Inflammatory macrophage treated with lipopolysaccharide for 4 hours (primary cell): ENCODE measurements at regions not wholly inside any gene's neighbourhood (a gene's known extent, or its start where the extent isn't known, plus 50 kb on each side); places are given as distances from the start of the nearest gene placed in this dataset.
A peak's percentile ranks its signal among the peaks of the same experiment; 100 is the strongest.

Experiments
- DNase-seq: peaks from one replicate; pipeline ENCODE4 v3.0.0-alpha.2; 2020

DNA sequence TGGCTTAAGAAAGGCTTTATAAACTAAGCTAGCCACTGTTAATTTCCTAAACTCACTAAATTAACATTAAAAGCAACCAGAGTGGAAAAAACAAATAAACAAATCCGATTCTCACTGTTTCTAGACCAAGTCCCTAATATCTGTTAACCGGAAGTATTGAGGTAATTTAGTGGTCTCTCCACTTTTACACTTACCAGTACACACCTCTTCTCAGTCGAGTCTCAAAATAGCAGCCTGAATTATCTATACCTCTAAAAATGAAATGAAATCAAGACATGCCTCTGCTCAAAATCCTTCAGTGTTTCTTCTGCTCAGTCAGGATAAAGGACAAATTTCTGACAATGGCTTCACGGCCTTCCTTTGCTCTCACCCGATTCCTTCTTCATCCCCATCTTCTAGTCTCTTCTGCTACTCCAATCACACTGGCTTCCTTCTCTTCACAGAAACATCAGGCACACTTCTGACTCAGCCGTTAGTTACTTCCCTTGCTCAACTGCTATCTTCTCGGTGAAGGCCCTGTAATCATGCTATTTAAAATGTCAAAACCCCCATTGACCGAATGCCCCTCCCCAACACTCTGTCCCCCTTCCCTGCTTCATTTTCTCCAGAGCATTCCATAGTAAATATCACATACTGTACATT, 161.3 kb downstream of the KITLG start:
- DNase-seq: no peak

DNA sequence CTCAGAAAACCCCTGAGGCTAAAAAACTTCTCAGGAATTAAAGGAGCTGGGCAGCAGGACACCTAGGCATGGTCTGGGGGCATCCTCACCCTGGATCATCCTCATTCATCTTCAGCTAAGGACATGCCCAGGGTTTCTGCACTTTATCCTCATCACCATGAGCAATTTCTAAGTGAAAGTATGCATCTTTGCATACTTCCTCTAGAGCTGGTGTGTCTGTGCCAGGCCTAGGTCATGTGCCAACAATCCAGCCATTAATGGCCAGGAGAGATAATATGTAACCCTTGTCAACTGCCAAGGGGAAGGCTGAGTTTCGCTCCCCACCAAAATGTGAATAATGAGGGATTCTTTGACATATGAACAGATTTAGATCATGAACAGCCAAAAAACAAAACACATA, 160.5 kb downstream of the KITLG start:
- DNase-seq: no peak

DNA sequence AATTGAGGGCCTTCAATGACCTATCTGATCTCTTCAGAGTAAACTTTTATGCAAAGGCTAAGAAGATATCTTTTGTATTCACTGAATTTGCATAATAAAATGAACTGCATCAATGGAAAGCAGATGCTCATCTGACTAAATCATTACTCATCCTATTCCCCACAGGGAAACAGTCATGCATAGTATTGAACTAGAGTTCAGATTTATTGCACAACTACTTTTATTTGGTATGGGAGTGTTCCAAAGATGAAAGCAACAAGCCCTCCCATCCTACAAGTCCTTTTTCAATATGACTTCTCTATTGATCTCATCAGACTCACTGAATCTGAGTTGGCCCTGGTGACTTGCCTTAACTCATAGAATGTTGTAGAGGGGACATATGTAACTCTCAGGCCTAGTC, 159.8 kb downstream of the KITLG start:
- peak; percentile 50 for DNase-seq

DNA sequence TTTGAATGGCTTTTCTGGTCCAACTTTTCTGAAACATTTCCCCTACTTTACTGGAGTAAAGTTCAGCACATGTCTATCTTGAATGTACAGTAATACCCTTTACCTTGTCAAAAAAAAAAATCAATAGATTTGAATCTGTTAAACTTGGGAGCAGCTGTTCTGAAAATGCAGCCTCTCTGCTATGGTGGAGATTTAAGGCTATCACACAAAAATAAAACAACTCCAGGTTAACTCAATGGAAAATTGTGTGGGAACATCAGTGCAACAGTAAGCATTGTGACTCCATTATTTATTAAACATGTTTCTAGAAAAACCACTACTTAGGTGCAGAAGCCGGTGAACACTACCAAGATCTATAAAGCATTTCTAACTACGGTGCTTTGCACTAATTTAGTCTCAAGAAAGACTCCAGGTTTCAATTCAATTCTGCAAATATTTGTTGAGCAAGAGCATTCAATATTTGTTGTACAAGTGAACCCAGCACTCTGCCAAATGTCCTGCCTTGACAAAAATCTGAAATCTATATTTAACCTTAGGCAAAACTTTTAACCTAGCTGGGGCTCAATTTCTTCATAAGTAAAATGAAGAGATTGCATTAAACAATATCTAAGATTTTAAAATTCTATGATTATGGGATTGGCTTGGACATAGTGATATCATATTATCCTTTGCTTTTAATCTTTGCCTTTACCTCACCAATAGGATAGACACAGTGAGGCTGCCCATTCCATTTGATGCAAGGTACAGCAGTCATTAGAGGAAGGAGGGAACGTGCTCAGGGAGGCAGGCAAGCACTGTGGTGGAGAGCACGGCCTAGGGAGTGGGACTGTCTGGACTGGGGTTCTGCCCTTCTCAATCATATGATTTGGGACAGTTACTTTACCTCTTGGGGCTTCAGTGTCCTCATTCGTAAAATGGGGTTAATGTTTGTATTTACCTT, 155.2 kb downstream of the KITLG start:
- DNase-seq: no peak

DNA sequence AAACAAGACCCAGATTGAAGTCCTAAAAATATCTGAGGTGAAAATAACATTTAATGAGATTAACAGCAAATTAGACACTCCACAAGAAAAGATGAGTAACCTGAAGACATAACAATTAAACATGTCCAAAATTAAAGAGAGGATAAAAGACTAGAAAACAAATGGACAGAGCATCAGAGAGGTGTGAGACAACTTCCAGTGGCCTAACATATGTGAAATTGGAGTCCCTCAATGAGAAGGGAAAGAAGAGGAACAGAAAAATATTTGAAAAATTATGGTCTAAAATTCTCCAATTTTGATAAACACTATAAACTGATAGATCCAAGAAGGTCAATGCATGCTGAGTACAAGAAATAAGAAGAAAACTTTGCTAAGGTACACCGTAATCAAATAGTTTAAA, 151.9 kb downstream of the KITLG start:
- DNase-seq: no peak

DNA sequence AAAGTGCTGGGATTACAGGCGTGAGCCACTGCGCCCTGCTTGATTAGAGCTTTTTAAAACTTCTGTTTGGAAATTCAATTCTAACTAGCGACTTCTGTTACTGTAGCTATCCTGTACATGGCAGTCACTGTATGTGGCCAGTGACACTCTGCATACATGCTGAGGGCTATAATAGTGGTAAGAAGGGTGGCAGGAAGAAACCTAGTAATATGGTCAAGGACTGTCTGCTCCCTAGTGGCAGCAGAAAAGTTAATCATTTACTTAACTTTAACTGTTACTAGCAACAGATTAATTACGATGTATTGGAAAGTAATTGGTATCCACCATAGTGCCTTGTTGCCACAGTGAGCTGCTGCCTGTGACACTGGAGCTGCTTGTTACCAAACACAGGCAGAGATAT, 149.0 kb downstream of the KITLG start:
- no peak for DNase-seq

DNA sequence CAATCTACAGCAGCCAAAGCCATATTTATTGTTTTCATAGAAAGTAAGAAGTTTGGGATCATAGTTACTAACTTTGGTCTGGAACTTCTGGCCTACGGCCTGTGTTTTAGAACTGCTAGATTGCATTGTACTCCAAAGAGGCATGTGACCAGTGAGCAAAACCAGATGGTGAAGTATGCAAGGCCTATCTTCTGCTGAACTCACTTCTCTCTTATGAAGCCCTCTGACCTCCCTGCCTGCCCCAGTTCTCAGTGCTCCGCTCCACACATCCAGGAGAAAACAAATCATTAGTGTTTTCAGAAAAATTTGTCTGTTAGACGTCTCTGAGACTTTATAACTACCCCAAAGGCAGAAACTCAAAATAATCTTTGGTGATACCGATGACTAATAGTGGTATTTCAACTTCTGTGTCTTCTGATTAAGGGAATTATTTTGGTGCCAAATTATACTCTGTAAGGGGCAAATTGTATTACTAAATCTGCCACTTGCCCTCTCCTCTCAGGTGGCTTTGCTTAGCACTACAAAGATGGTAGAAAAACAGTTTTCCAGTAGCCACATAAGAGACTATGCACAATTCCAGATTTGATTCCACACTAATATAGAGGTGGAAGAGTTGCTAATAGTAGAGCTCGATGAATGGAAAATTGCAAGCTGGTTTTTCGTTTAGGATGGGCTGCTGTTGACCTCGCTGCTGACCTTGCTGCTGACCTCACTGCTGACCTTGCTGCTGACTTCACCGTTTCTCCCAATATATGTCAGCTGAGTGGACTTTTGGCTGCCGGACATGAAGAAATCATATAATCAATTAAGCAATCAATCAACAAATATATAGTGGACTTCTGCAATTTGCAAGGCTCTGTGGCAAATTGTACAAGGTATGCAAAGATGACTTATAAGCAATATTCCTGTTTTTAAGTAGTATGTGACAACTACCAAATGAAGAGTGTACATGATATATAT, 147.5 kb downstream of the KITLG start:
- DNase-seq: peak; percentile 53

DNA sequence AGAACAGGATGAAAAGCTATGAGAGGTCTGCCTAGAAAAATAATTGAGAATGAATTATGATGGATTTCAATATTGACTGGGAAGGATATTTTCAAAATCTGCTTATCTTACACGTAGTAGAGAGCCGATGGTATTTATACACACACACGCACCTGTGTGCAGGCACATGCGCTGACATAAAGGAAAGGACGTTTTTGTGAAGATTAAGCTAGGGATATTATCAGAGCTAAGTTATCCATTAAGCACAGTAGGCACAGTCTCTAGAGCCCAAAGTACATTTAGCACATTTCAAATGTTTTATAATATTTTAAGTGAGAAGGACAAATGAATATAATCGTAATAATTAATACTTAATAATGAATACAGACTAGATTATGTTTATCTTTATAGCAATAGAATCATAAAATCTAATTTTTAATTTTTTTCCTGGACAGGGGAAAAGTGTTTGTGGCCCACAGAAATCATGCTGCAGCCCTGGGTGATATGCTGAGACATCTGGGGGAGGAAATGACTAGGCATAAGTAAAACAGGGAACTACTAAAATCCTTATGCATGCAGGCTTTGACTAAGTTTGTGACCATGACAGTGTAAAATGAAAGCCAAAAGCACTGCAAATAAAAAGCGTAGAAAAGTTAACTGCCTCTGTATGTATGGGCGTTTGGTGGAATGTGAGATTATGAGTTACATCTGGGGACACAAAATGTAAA, 146.1 kb downstream of the KITLG start:
- DNase-seq: peak; percentile 83

DNA sequence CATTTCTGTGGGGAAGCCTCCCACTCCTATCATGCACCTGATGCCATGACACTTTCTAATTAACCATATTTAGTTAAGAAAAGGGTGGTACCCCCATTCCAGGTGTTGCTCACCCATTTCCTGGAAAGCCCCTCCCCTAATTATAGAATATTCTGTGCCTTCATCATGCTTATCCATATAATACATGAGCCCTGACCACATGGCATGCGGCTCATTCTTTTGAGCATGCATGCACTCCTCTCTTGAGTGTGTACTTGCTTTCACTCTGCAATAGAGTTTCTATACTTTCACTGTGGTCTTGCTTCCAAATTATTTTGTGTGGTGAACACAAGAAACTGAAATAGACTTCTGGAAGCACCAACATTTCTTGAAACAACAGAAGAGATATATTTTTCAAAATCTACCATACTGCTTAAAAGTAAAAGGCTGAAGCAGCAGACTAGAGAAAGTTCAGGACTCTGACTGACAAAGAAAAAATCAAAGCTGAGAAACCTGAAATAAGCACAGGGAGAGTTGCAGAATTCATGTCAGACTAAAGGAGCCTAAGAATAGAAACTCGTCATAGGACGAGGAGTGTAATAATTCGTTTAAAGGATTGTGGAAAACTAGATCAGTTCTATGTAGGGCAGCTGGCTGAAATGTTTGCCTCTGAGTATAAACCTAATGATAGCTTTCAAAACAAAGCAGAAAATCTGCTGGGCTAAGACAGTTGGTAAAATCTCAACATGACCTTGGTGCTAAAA, 144.8 kb downstream of the KITLG start:
- no peak for DNase-seq

DNA sequence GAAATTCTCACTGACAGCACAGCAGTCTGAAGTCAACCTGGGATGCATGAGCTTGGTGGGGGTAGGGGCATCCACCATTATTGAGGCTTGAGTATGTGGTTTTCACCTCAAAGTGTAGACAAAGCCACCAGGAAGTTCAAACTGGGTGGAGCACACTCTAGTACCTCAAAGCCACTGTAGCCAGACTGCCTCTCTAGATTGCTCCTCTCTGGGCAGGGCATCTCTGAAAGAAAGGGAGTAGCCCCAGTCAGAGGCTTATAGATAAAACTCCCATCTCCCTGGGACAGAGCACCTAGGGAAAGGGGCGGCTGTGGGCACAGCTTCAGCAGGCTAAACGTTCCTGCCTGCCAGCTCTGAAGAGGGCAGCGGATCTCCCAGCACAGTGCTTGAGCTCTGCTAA, 143.0 kb downstream of the KITLG start:
- no peak for DNase-seq
